ENCODE measurements at regions not wholly inside any gene's neighbourhood (a gene's known extent, or its start where the extent isn't known, plus 50 kb on each side); places are given as distances from the start of the nearest gene placed in this dataset.
"Not testable (repeated sequence)": the region's sequence is repeated elsewhere in the genome, so short reads cannot be mapped to it uniquely, and the experiment has no call there.

DNA sequence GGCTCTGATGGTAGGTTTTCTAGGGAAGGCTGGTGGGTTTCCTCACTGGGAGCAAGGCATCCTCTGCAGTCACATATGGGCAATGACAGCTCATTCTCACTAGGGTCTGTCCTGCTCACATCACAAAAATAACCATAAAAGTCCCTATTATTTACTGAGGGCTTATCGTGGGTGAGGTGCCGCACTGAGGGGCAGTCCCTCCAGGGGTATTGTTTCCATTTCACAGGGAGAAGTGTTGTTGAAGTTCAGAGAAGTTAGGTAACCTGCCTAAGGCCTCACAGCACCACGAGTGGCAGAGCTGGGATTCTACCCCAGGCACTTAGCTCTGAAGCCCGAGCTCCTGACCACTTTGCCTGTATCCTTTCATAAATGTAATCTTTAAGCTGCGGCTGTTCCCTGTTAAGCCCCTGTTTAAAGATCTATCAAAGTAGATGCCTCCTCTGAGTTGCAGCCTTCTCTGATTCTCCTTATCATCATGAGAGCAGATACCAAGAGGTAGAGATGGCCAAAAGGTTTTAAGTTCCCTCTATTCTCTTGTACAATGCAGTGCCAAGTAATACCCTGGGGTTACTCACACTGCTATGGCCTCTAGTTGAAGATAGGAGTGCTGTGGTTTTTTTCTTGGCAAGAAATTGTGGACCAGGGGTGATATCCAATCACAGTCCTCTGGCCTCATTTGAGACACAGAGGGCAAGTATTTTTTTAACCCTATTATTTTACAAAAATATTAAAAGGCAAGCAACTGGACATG lies 107.0 kb downstream of the RPLP1 start:
- TF ChIP-seq, protein P1, sequence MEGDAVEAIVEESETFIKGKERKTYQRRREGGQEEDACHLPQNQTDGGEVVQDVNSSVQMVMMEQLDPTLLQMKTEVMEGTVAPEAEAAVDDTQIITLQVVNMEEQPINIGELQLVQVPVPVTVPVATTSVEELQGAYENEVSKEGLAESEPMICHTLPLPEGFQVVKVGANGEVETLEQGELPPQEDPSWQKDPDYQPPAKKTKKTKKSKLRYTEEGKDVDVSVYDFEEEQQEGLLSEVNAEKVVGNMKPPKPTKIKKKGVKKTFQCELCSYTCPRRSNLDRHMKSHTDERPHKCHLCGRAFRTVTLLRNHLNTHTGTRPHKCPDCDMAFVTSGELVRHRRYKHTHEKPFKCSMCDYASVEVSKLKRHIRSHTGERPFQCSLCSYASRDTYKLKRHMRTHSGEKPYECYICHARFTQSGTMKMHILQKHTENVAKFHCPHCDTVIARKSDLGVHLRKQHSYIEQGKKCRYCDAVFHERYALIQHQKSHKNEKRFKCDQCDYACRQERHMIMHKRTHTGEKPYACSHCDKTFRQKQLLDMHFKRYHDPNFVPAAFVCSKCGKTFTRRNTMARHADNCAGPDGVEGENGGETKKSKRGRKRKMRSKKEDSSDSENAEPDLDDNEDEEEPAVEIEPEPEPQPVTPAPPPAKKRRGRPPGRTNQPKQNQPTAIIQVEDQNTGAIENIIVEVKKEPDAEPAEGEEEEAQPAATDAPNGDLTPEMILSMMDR (IDR thresholded peaks at IDR 0.05) = no peak
- ATAC-seq (ENCODE audit: low FRiP score) (no peak), DNase-seq (ENCODE audit: low spot score) (no peak)

DNA sequence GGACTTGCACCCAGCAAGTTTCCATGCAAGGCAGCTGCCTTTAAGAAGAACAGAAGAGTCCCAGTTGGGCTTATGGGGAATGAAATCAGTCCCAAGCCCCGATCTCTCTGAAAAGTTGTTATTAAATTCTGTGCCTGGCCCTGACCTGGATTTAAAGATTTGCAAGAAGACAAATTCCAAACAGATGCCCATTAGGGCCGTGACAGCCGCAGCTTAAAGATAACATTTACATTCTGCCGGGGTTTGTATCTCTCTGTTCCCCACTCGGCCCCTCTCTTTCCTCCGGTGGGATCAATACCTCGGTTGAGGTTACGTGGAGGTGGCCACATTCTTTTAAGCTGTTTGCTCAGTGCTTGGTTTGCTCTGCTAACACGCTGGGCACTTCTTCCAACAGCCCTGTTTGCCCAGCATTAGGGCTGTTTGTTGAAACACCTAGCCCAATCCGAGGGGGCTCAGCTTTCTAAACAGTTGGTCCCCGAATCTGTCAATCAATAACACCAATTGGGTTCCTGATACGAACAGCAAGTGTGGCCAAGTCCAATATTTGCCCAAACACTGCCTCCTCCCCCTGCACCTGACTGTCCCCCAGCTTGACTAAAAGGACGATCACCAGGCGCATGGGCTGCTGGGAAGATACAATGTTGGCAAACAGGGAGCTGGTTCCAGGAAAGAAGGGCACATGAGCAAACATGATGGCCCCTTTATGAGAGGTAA lies 108.6 kb downstream of the RPLP1 start:
- DNase-seq (ENCODE audit: low spot score) (no peak), ATAC-seq (ENCODE audit: low FRiP score) (no peak)
- TF ChIP-seq, protein P1 (IDR thresholded peaks at IDR 0.05) = no peak

DNA sequence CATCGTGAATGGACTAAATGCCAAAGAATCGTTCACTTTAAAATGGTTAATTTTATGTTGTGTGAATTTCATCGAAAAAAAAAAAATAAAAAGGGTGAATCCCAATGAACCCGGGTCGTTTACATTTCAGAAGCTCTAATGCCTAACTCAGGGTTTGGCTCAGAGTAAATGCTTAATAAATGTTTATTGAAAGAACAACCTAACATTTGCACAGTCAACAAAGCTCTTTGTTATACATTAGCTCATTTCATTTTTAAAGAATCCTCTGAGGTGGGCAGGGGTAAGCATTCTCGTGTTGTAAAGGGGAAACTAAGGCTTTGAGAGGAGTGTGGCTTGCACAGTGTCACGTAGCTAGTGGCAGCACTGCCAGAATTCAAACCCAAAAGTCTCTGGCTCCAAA lies 109.5 kb downstream of the RPLP1 start:
- DNase-seq (ENCODE audit: low spot score) (no peak), ATAC-seq (ENCODE audit: low FRiP score) (no peak)
- TF ChIP-seq, protein P1 (IDR thresholded peaks at IDR 0.05) = no peak

DNA sequence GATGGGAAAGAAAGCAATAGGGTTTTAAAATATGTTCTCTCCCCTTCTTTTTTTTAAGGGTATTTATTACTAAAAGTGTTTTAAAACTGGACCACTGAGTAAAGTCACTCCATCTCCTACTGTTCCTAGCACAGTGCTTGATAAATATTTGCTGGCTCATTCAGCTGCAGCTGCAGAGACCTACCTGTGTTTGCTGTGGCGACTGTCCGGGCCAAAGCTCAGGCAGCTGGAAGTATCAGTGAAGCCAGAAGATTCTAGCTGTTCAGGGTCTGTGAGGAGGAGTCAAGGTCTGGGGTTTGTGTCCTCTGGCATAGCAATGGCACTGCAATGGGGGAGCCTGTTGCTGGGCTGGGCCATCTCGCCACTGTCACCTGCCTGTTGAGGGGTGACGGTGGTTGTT lies 109.9 kb downstream of the RPLP1 start:
- DNase-seq (ENCODE audit: low spot score) (no peak), ATAC-seq (ENCODE audit: low FRiP score) (no peak)
- TF ChIP-seq, protein P1 (IDR thresholded peaks at IDR 0.05) = no peak

DNA sequence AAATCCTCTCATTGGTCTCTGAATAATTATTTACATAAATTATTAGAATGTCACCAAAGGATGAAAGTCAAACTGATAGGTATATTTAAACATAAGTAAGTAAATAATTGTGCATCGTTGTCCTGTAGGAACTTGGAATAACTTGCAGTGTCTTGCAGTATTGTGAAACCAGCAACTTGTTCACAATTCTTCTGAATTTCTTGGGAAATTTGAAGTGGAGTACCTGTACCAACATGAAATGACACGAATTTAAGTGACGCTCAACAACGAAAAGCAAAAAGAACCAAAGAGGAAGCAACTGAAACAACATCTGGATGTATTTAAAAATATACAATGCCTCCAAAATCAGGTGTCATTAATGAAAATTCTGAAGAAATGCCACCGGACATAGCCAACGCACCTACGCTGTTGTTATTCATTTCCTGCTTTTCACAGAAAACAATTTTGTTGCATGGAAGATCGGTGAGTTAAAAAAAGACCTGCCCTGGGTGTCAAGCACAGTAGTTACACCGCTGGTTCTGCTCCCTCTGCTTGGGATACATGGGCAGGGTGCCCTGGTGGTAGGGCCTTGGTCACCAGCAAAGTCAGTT lies 112.5 kb downstream of the RPLP1 start:
- TF ChIP-seq, protein P1 (IDR thresholded peaks at IDR 0.05) = no peak
- no peak for DNase-seq (ENCODE audit: low spot score)
- no peak for ATAC-seq (ENCODE audit: low FRiP score)

DNA sequence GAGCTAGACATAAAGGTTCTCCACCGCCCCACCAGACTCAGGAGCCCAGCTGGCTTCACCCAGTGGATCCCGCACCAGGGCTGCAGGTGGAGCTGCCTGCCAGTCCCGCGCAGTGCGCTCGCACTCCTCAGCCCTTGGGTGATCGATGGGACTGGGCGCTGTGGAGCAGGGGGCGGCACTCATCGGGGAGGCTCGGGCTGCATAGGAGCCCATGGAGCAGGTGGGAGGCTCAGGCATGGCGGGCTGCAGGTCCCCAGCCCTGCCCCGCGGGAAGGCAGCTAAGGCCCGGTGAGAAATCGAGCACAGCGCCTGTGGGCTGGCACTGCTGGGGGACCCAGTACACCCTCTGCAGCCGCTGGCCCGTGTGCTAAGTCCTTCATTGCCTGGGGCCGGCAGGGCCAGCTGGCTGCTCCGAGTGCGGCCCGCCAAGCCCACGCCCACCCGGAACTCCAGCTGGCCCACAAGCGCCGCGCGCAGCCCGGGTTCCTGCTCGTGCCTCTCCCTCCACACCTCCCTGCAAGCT lies 114.7 kb downstream of the RPLP1 start:
- not testable (repeated sequence) for ATAC-seq (ENCODE audit: low FRiP score); DNase-seq (ENCODE audit: low spot score)

DNA sequence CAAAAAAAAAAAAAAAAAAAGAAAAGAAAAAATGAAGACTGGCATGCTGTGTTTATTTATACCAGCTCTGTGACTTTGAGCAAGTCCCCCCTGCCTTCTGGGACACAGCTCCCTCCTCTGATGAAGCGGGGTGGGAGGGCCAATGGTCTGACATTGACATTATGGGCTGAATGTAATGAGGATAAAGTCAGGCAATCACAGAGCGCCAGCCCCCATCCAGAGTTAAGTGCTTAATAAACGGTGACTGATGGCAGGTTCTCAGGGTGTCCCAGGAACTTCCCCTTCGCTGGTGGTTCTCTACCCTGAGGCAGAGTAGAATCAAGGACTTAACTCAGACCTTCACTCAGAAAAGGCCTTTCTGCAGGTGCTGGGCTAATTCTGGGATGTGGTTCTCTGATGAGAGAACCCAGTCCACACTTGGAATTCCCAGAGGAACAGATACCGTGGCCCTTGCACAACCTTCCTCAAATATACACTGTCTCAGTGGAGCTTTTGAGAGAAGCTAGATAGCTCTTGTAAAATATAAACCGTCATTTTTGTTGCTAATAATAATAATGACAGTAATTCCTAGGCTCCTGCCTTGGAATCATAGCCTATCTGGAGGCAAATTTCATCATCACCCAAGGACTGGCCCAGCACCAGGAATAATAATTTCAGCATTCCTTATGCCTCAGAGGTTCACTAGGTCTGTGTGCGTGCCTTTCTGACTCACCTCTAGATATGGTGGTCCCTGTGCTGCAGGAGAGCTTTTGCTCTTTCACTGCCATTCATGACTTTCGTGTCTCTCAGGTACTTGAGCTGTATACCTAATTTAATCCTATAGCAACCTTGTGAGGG lies 115.8 kb downstream of the RPLP1 start:
- TF ChIP-seq, protein P1 (IDR thresholded peaks at IDR 0.05) = no peak
- peak; percentile 91 for ATAC-seq (ENCODE audit: low FRiP score)
- no peak for DNase-seq (ENCODE audit: low spot score)
